Tibial nerve (tissue), 3 donors: ENCODE measurements at regions not wholly inside any gene's neighbourhood (a gene's known extent, or its start where the extent isn't known, plus 50 kb on each side); places are given as distances from the start of the nearest gene placed in this dataset.

ENCODE experiments used
- POLR2A ChIP-seq, 2 donors: fragments of 450-650 bp; IDR thresholded peaks; one replicate each; pipeline ENCODE4 v1.6.1; 2017; ENCODE audit warnings: antibody characterized with exemption in 2 of 2, mild to moderate bottlenecking in 2 of 2, moderate library complexity in 2 of 2
- TF ChIP-seq, protein P1 (sequence below), 5 experiments: fragments of 200-600 bp in 3 of 5; fragments of 450-650 bp in 2 of 5; sonication (generic) in 3 of 5; IDR thresholded peaks; one replicate each; pipeline ENCODE4 v1.5.1; 2016 to 2019; ENCODE audit warnings: antibody characterized with exemption in 5 of 5, mild to moderate bottlenecking in 3 of 5, moderate library complexity in 2 of 5

- TF ChIP-seq, protein P1, sequence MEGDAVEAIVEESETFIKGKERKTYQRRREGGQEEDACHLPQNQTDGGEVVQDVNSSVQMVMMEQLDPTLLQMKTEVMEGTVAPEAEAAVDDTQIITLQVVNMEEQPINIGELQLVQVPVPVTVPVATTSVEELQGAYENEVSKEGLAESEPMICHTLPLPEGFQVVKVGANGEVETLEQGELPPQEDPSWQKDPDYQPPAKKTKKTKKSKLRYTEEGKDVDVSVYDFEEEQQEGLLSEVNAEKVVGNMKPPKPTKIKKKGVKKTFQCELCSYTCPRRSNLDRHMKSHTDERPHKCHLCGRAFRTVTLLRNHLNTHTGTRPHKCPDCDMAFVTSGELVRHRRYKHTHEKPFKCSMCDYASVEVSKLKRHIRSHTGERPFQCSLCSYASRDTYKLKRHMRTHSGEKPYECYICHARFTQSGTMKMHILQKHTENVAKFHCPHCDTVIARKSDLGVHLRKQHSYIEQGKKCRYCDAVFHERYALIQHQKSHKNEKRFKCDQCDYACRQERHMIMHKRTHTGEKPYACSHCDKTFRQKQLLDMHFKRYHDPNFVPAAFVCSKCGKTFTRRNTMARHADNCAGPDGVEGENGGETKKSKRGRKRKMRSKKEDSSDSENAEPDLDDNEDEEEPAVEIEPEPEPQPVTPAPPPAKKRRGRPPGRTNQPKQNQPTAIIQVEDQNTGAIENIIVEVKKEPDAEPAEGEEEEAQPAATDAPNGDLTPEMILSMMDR (IDR thresholded peaks at IDR 0.05): no peak
- no peak for TF ChIP-seq POLR2A (IDR thresholded peaks at IDR 0.05)
Measured at GRCh38 chr5:17160756-17161040, 56.7 kb upstream of the BASP1 start.
